ENCODE measurements at regions not wholly inside any gene's neighbourhood (a gene's known extent, or its start where the extent isn't known, plus 50 kb on each side); places are given as distances from the start of the nearest gene placed in this dataset.

- no peak for TF ChIP-seq CTCF (IDR thresholded peaks at IDR 0.05)
- TF ChIP-seq POLR2AphosphoS5 (IDR thresholded peaks at IDR 0.05), result no peak
- TF ChIP-seq POLR2A (IDR thresholded peaks at IDR 0.05), result no peak
These were observed 243.8 kb downstream of the CDK5RAP2 start for GRCh38 chr9:120336021-120336752.
